ENCODE measurements at regions not wholly inside any gene's neighbourhood (a gene's known extent, or its start where the extent isn't known, plus 50 kb on each side); places are given as distances from the start of the nearest gene placed in this dataset.

- DNase-seq (ENCODE audit: low spot score): no peak
These were observed 549.0 kb downstream of the ZNF804A start for GRCh38 chr2:185147361-185147760.

GRCh38 chr2:185152186-185152585 is 553.9 kb downstream of the ZNF804A start:
- DNase-seq (ENCODE audit: low spot score): no peak

GRCh38 chr2:185161701-185162100 is 563.4 kb downstream of the ZNF804A start:
- no peak for DNase-seq (ENCODE audit: low spot score)

GRCh38 chr2:185174353-185174752 is 564.3 kb upstream of the FSIP2 start:
- no peak for DNase-seq (ENCODE audit: low spot score)

GRCh38 chr2:185179743-185180142 is 558.9 kb upstream of the FSIP2 start:
- no peak for DNase-seq (ENCODE audit: low spot score)

GRCh38 chr2:185181901-185182300 is 556.7 kb upstream of the FSIP2 start:
- no peak for DNase-seq (ENCODE audit: low spot score)

- no peak for DNase-seq (ENCODE audit: low spot score)
These were observed 553.6 kb upstream of the FSIP2 start for GRCh38 chr2:185185044-185185443.

GRCh38 chr2:185187421-185187820 is 551.2 kb upstream of the FSIP2 start:
- no peak for DNase-seq (ENCODE audit: low spot score)

GRCh38 chr2:185188656-185189055 is 549.9 kb upstream of the FSIP2 start:
- DNase-seq (ENCODE audit: low spot score): no peak

GRCh38 chr2:185201063-185201462 is 537.5 kb upstream of the FSIP2 start:
- DNase-seq (ENCODE audit: low spot score): no peak

GRCh38 chr2:185202381-185202780 is 536.2 kb upstream of the FSIP2 start:
- no peak for DNase-seq (ENCODE audit: low spot score)

- DNase-seq (ENCODE audit: low spot score): no peak
These were observed 535.6 kb upstream of the FSIP2 start for GRCh38 chr2:185202945-185203528.

GRCh38 chr2:185208261-185208660 is 530.3 kb upstream of the FSIP2 start:
- DNase-seq (ENCODE audit: low spot score): peak; percentile 60

- DNase-seq (ENCODE audit: low spot score): no peak
These were observed 523.1 kb upstream of the FSIP2 start for GRCh38 chr2:185215497-185215896.

- no peak for DNase-seq (ENCODE audit: low spot score)
These were observed 518.6 kb upstream of the FSIP2 start for GRCh38 chr2:185219981-185220380.

GRCh38 chr2:185222311-185222710 is 516.3 kb upstream of the FSIP2 start:
- no peak for DNase-seq (ENCODE audit: low spot score)

GRCh38 chr2:185227391-185227790 is 511.2 kb upstream of the FSIP2 start:
- DNase-seq (ENCODE audit: low spot score): no peak

- DNase-seq (ENCODE audit: low spot score): no peak
These were observed 499.1 kb upstream of the FSIP2 start for GRCh38 chr2:185239491-185239890.

- DNase-seq (ENCODE audit: low spot score): no peak
These were observed 497.8 kb upstream of the FSIP2 start for GRCh38 chr2:185240796-185241195.

- DNase-seq (ENCODE audit: low spot score): no peak
These were observed 497.0 kb upstream of the FSIP2 start for GRCh38 chr2:185241556-185241955.

GRCh38 chr2:185242462-185242861 is 496.1 kb upstream of the FSIP2 start:
- no peak for DNase-seq (ENCODE audit: low spot score)

- DNase-seq (ENCODE audit: low spot score): no peak
These were observed 493.4 kb upstream of the FSIP2 start for GRCh38 chr2:185245216-185245615.

GRCh38 chr2:185245806-185246205 is 492.8 kb upstream of the FSIP2 start:
- no peak for DNase-seq (ENCODE audit: low spot score)

- no peak for DNase-seq (ENCODE audit: low spot score)
These were observed 491.9 kb upstream of the FSIP2 start for GRCh38 chr2:185246717-185247116.

GRCh38 chr2:185255566-185255965 is 483.0 kb upstream of the FSIP2 start:
- DNase-seq (ENCODE audit: low spot score): no peak
